Uterus (tissue), 3 donors: ENCODE measurements at regions not wholly inside any gene's neighbourhood (a gene's known extent, or its start where the extent isn't known, plus 50 kb on each side); places are given as distances from the start of the nearest gene placed in this dataset. TPM values are rescaled to one million over a fixed set of nuclear protein-coding genes. Genes with fewer than 3 reads are reported as not detected.

Experiments
- DNase-seq, 2 donors: peaks; one replicate each; pipeline ENCODE4 v3.0.0-alpha.2; 2019 to 2020
- H3K27ac ChIP-seq, 2 donors: fragments of 200-600 bp; sonication (generic); 1 replicate in 1 of 2; 2 replicates in 1 of 2; pipeline ENCODE4 v1.5.1; 2016 to 2018
- H3K27me3 ChIP-seq, 2 donors: fragments of 200-600 bp; sonication (generic); one replicate each; pipeline ENCODE4 v1.5.1; 2018 to 2019; ENCODE audit warnings: control low read depth in 1 of 2
- H3K36me3 ChIP-seq, 2 donors: fragments of 200-600 bp; sonication (generic); one replicate each; pipeline ENCODE4 v1.5.1; 2019; ENCODE audit warnings: control low read depth in 1 of 2
- H3K4me1 ChIP-seq, 2 donors: fragments of 200-600 bp; sonication (generic); one replicate each; pipeline ENCODE4 v1.5.1; 2018 to 2019; ENCODE audit warnings: control low read depth in 1 of 2
- H3K4me3 ChIP-seq, 2 donors: fragments of 200-600 bp; sonication (generic); 1 replicate in 1 of 2; 2 replicates in 1 of 2; pipeline ENCODE4 v1.5.1; 2018 to 2019; ENCODE audit warnings: mild to moderate bottlenecking in 1 of 2
- H3K9me3 ChIP-seq, 2 donors: fragments of 200-600 bp; sonication (generic); one replicate each; pipeline ENCODE4 v1.5.1; 2019; ENCODE audit warnings: control low read depth in 1 of 2
- POLR2A ChIP-seq, 2 donors: fragments of 450-650 bp; IDR thresholded peaks; one replicate each; pipeline ENCODE4 v1.6.1; 2016; ENCODE audit warnings: antibody characterized with exemption in 2 of 2, mild to moderate bottlenecking in 1 of 2, moderate library complexity in 1 of 2
- intact Hi-C: fragments of 100-400 bp; cut with DNase I; formaldehyde crosslinking; loops from one replicate; pipeline ENCODE4 v1.15.1; 2023; ENCODE audit warnings: low total_unique reads
- small RNA-seq: library from RNA; depleted of rRNA; stranded (forward); fragments of <200 nt; gene quantifications from one replicate; pipeline ENCODE3, GENCODE V24; 2016
- TF ChIP-seq, protein P1 (sequence below), 4 experiments: fragments of 200-600 bp in 2 of 4; fragments of 450-650 bp in 2 of 4; sonication (generic) in 2 of 4; IDR thresholded peaks; one replicate each; pipeline ENCODE4 v1.5.1; 2016 to 2019; ENCODE audit warnings: antibody characterized with exemption in 4 of 4, mild to moderate bottlenecking in 2 of 4, moderate library complexity in 1 of 4
- donor health status: DM: yes; HTN: yes; CAD: no.

DNA sequence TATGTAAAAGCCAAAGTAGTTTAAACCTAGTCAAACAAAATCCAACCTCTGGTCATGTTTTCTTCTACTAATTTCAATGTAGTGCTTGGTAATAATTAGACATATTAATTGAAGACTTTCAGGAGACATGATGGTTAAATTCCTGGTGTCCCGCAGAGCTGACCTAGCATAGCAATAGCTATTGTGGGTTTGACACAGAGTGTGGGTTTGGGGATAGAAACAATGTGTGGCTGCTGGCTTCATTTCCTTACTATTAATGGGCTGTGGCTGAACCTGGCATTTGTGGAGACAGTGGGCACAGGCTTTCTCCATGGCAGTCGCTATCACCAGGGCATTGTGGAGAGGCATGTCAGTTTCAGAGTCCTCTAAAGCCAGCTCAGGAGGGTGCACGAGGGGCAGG, 54.1 kb upstream of the GGTLC1 start:
- Histone ChIP-seq H3K4me3 (no peak overlapping the region), H3K4me1 (no peaks in the 10 kb centered on the region), H3K27ac (no peak overlapping the region), H3K9me3 (no peaks in the 10 kb centered on the region), H3K27me3 (no peaks in the 10 kb centered on the region), H3K36me3 (no peaks in the 10 kb centered on the region)
- TF ChIP-seq, protein P1, sequence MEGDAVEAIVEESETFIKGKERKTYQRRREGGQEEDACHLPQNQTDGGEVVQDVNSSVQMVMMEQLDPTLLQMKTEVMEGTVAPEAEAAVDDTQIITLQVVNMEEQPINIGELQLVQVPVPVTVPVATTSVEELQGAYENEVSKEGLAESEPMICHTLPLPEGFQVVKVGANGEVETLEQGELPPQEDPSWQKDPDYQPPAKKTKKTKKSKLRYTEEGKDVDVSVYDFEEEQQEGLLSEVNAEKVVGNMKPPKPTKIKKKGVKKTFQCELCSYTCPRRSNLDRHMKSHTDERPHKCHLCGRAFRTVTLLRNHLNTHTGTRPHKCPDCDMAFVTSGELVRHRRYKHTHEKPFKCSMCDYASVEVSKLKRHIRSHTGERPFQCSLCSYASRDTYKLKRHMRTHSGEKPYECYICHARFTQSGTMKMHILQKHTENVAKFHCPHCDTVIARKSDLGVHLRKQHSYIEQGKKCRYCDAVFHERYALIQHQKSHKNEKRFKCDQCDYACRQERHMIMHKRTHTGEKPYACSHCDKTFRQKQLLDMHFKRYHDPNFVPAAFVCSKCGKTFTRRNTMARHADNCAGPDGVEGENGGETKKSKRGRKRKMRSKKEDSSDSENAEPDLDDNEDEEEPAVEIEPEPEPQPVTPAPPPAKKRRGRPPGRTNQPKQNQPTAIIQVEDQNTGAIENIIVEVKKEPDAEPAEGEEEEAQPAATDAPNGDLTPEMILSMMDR (IDR thresholded peaks at IDR 0.05): no peak
- intact Hi-C loops: no loop called here
- no peak for DNase-seq

DNA sequence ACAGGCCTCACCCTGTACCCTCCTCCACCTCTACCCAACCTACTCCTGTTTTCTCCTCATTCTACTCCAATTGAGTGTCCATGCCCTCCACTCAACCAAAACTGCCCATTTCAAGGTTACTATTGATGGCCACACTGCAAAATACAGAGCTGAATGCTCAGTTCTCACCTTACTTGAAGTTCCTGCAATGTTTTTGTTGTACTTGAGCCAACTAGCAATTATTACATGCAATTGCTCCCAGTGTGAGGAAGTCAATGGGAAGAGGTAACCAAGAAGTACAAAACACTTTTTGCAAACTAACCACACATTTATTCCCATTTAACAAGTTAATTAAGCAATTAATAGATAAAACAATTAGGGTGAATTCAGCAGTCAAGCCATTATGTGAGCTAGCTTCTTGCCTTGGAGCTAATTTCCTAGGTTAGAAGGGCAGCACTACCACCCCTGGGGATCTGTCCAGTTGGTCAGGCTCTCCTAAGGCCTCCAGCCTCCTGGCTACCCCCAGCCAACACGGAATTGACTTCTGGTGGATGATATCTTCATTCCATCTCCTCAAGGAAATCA, 52.4 kb upstream of the GGTLC1 start:
- no peak for DNase-seq
- TF ChIP-seq, protein P1 (IDR thresholded peaks at IDR 0.05): no peak
- no peak for TF ChIP-seq POLR2A (IDR thresholded peaks at IDR 0.05)
- Histone ChIP-seq H3K36me3 (no peaks in the 10 kb centered on the region), H3K27me3 (no peaks in the 10 kb centered on the region), H3K4me3 (no peak overlapping the region), H3K27ac (no peak overlapping the region), H3K4me1 (no peaks in the 10 kb centered on the region), H3K9me3 (no peaks in the 10 kb centered on the region)
- intact Hi-C loops: no loop called here

DNA sequence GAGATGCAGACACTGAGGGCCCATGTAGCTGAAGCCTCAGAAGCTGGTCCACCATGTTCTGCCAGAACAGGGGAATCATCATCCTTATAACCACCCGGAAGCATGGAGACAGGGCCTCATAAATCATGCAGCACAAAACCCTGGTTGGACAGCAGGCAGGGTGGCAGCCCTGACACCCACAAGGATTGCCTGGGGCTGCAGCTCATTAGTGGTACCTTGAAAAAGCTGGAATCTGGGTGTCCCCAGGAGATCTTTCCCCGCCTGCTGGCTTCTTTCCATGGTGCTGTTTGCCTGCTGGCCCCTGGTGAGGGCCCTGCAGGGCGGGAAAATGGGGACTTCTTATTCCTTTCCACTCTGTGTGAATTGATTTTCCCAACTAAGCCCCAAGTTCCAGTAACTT, 50.6 kb upstream of the GGTLC1 start:
- Histone ChIP-seq H3K27me3 (no peaks in the 10 kb centered on the region), H3K4me3 (no peak overlapping the region), H3K4me1 (no peaks in the 10 kb centered on the region), H3K36me3 (no peaks in the 10 kb centered on the region), H3K9me3 (no peaks in the 10 kb centered on the region), H3K27ac (no peak overlapping the region)
- TF ChIP-seq, protein P1 (IDR thresholded peaks at IDR 0.05): no peak
- no peak for TF ChIP-seq POLR2A (IDR thresholded peaks at IDR 0.05)
- intact Hi-C loops: no loop called here
- DNase-seq: no peak

Small RNA genes in the stretch of these regions (small RNA-seq; reads per million reads assigned to genes)
- not detected for gene RNU1-23P
